ENCODE measurements at regions not wholly inside any gene's neighbourhood (a gene's known extent, or its start where the extent isn't known, plus 50 kb on each side); places are given as distances from the start of the nearest gene placed in this dataset.

DNA sequence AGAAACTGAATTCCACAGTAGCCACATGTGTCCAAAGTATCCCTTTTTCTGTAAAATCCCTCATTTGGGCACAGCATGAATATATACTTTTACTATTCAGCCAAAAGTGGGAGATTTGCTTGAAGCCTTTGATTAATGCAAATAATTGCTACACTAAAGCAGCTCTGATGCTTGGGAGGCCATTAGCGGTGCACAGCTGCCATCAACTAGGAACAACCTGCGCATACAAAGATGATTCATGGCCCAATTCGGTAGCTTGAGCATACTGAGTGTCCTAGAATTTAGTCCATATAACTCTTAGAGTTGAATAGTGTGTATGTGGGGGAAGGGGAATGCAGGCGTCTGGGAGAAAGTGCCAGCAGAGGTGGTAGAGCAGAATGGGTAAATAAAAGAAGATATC lies 277.0 kb upstream of the RMST start:
- H3K27ac ChIP-seq = no peak overlapping the region
- H3K4me3 ChIP-seq = no peak overlapping the region
- no peaks in the 10 kb centered on the region for H3K36me3 ChIP-seq
- H3K9me3 ChIP-seq = peaks cover 0 to 5% (median 2%) of the 10 kb centered on the region in 4 donors
- H3K4me1 ChIP-seq = no peaks in the 10 kb centered on the region
- no peaks in the 10 kb centered on the region for H3K27me3 ChIP-seq
- intact Hi-C loops (cut with DNase I) = no loop called here
- WGBS, 2 donors = 81 to 83% methylated on average over 4 of the region's 4 CpGs
- TF ChIP-seq EP300 (IDR thresholded peaks at IDR 0.05) = no peak
- TF ChIP-seq POLR2AphosphoS5 (IDR thresholded peaks at IDR 0.05) = no peak
- TF ChIP-seq, protein P1, sequence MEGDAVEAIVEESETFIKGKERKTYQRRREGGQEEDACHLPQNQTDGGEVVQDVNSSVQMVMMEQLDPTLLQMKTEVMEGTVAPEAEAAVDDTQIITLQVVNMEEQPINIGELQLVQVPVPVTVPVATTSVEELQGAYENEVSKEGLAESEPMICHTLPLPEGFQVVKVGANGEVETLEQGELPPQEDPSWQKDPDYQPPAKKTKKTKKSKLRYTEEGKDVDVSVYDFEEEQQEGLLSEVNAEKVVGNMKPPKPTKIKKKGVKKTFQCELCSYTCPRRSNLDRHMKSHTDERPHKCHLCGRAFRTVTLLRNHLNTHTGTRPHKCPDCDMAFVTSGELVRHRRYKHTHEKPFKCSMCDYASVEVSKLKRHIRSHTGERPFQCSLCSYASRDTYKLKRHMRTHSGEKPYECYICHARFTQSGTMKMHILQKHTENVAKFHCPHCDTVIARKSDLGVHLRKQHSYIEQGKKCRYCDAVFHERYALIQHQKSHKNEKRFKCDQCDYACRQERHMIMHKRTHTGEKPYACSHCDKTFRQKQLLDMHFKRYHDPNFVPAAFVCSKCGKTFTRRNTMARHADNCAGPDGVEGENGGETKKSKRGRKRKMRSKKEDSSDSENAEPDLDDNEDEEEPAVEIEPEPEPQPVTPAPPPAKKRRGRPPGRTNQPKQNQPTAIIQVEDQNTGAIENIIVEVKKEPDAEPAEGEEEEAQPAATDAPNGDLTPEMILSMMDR (IDR thresholded peaks at IDR 0.05) = no peak
- no peak for TF ChIP-seq POLR2A (IDR thresholded peaks at IDR 0.05)
- DNase-seq = no peak

DNA sequence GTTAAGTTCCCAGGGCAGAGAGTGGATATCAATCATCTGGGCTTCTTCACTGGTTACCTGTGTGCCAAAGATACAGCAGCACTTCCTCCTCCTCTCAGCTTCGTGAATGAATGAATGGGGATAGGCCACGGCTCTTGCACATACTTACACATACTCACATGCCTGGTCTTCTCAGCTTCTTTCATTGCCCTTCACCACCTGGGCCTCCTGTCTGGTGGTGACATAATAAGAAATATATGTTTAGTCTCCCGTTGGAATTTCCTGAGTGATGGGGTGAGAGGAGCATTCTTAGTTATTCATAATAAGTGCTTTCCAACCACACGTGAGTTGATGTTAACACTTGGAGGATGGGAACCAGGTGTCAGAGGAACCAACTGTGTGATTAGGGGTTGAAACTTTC lies 268.1 kb upstream of the RMST start:
- intact Hi-C loops (cut with DNase I) = no loop called here
- no peak for TF ChIP-seq EP300 (IDR thresholded peaks at IDR 0.05)
- TF ChIP-seq POLR2A (IDR thresholded peaks at IDR 0.05) = no peak
- TF ChIP-seq, protein P1 (IDR thresholded peaks at IDR 0.05) = no peak
- TF ChIP-seq POLR2AphosphoS5 (IDR thresholded peaks at IDR 0.05) = no peak
- 70 to 78% methylated on average over 4 of the region's 4 CpGs for WGBS, 2 donors
- no peaks in the 10 kb centered on the region for H3K4me1 ChIP-seq
- H3K36me3 ChIP-seq = no peaks in the 10 kb centered on the region
- H3K27ac ChIP-seq = no peak overlapping the region
- no peak for DNase-seq
- no peak overlapping the region for H3K4me3 ChIP-seq
- no peaks in the 10 kb centered on the region for H3K27me3 ChIP-seq
- peaks cover 0 to 5% (median 2%) of the 10 kb centered on the region in 4 donors for H3K9me3 ChIP-seq

DNA sequence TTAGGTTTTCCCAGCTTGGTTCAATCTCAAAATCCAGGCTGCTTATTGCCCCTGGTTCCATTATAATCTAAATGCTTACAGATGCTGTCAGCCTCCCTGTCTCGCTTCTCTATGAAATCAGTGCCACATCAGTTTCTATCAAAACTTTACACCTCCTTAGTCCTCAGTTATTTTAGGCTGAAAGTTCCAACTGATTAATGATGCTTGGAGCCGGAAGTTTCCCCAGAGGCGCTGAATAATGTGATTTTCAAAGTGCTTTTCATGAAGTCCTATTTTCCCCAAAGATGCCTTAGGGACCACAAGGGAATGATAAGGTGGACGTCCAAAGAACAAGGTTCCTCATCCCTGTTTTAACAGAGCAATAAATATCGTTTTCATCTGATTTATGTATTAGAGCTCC lies 262.4 kb upstream of the RMST start:
- DNase-seq = no peak
- no peaks in the 10 kb centered on the region for H3K4me1 ChIP-seq
- H3K27ac ChIP-seq = no peak overlapping the region
- no peaks in the 10 kb centered on the region for H3K36me3 ChIP-seq
- WGBS, 2 donors = 77 to 80% methylated on average over 5 of the region's 5 CpGs
- intact Hi-C loops (cut with DNase I) = no loop called here
- H3K9me3 ChIP-seq = peaks cover 0 to 3% (median 0%) of the 10 kb centered on the region in 4 donors
- H3K27me3 ChIP-seq = no peaks in the 10 kb centered on the region
- no peak overlapping the region for H3K4me3 ChIP-seq
- TF ChIP-seq POLR2A (IDR thresholded peaks at IDR 0.05) (no peak), POLR2AphosphoS5 (IDR thresholded peaks at IDR 0.05) (no peak), EP300 (IDR thresholded peaks at IDR 0.05) (no peak)
- TF ChIP-seq, protein P1 (IDR thresholded peaks at IDR 0.05) = no peak

DNA sequence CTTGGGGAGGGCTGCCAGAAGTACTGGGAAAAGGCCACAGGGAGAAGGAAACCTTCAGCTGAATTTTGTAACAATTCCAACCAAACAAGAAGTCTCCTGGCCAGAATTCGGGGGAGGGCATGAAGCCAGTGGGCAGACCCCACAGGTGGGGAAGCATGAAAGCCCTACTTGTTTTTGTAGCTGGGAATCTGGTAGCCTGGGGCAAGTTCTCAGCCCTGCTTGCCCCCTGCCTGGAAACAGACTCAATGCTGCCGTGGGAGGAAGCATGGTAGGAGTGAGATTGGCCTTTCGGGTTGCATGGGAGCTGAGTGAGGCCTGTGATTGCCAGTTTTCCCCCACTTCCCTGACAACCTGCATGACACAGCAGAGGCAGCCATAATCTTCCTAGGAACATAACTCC lies 259.2 kb upstream of the RMST start:
- Histone ChIP-seq H3K36me3 (no peaks in the 10 kb centered on the region), H3K4me3 (no peak overlapping the region), H3K9me3 (peaks cover 0 to 3% (median 0%) of the 10 kb centered on the region in 4 donors), H3K4me1 (no peaks in the 10 kb centered on the region), H3K27me3 (no peaks in the 10 kb centered on the region), H3K27ac (no peak overlapping the region)
- TF ChIP-seq POLR2AphosphoS5 (IDR thresholded peaks at IDR 0.05) (no peak), EP300 (IDR thresholded peaks at IDR 0.05) (no peak), POLR2A (IDR thresholded peaks at IDR 0.05) (no peak)
- TF ChIP-seq, protein P1 (IDR thresholded peaks at IDR 0.05) = no peak
- intact Hi-C loops (cut with DNase I) = no loop called here
- 75 to 82% methylated on average over 3 of the region's 3 CpGs for WGBS, 2 donors
- no peak for DNase-seq

DNA sequence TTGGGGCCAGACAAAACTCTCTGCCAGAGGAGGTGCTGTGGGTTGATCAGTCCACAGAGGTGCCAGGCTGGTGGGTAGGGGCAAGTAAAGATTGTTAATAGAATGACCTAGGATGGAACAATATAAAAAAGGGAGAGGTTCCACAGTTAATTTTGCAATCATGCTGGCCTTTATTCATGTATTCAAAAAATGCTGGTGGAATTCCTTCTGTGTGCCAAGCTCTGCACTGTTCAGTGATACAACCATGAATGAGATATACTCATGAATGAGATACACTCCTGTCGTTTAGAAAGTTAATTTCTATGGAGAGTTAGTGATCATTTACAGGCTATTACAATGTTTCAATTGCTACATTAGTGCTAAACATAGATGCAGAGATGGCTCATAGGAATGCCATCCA lies 252.6 kb upstream of the RMST start:
- intact Hi-C loops (cut with DNase I) = no loop called here
- no peaks in the 10 kb centered on the region for H3K36me3 ChIP-seq
- no peaks in the 10 kb centered on the region for H3K4me1 ChIP-seq
- 57 to 82% methylated on average over 1 of the region's 1 CpG for WGBS, 2 donors
- no peak for DNase-seq
- peaks cover 0 to 1% (median 0%) of the 10 kb centered on the region in 4 donors for H3K9me3 ChIP-seq
- H3K27me3 ChIP-seq = no peaks in the 10 kb centered on the region
- no peak overlapping the region for H3K27ac ChIP-seq
- TF ChIP-seq, protein P1 (IDR thresholded peaks at IDR 0.05) = no peak
- TF ChIP-seq POLR2A (IDR thresholded peaks at IDR 0.05) (no peak), POLR2AphosphoS5 (IDR thresholded peaks at IDR 0.05) (no peak), EP300 (IDR thresholded peaks at IDR 0.05) (no peak)
- no peak overlapping the region for H3K4me3 ChIP-seq

All from sigmoid colon (tissue), 6 donors.